Body of pancreas (tissue), 4 donors: ENCODE measurements at regions not wholly inside any gene's neighbourhood (a gene's known extent, or its start where the extent isn't known, plus 50 kb on each side); places are given as distances from the start of the nearest gene placed in this dataset.

ENCODE experiments used
- CTCF ChIP-seq, 7 experiments: fragments of 450-650 bp in 4 of 7; fragments of 200-600 bp in 3 of 7; sonication (generic) in 3 of 7; IDR thresholded peaks; one replicate each; pipeline ENCODE4 v1.5.1; 2016 to 2019; ENCODE audit warnings: antibody characterized with exemption in 7 of 7
- POLR2A ChIP-seq, 3 donors: fragments of 450-650 bp; IDR thresholded peaks; one replicate each; pipeline ENCODE4 v1.6.1; 2016; ENCODE audit warnings: antibody characterized with exemption in 3 of 3, mild to moderate bottlenecking in 2 of 3

- TF ChIP-seq CTCF (IDR thresholded peaks at IDR 0.05) (no peak), POLR2A (IDR thresholded peaks at IDR 0.05) (no peak)
Measured at GRCh38 chr1:104238991-104239390, 489.3 kb downstream of the AMY1C start.
